ENCODE measurements at regions not wholly inside any gene's neighbourhood (a gene's known extent, or its start where the extent isn't known, plus 50 kb on each side); places are given as distances from the start of the nearest gene placed in this dataset.
A peak's percentile ranks its signal among the peaks of the same experiment; 100 is the strongest.

DNA sequence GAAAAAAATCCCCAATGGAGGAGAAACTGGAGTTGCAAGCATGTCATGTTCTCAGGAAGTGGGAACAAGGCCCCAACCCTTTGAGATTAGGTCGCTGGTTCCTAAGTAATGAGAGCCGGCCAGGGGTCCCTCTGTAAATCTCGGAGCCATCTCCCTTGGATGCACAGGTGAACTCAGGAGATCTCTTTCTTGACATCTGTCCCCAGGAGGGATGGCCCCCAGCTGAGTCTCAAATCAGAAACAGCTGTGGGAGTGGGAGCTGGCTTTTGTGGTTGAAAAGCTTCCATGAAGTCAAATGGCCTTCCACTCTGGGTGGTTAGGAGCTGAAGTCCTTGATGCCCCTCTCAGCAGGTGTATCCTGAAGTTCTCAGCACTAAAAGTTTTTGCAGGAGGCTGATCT is 257.1 kb downstream of the BMP7 start:
- no peak overlapping the region for H3K4me3 ChIP-seq (ENCODE audit: low read depth, low read length)
- no peak overlapping the region for H3K4me2 ChIP-seq (ENCODE audit: low read length)
- no peak overlapping the region for H3K4ac ChIP-seq (ENCODE audit: low read depth, low read length)
- no peak overlapping the region for H3K9ac ChIP-seq (ENCODE audit: low read length)
- no peak overlapping the region for H3K23ac ChIP-seq (ENCODE audit: low read length)
- H4K12ac ChIP-seq (ENCODE audit: low read depth, low read length), result no peak overlapping the region
- no peak overlapping the region for H3K14ac ChIP-seq (ENCODE audit: low read length)
- no peaks in the 10 kb centered on the region for H3K36me3 ChIP-seq (ENCODE audit: control insufficient read depth in 1 of 2, insufficient read depth in 2 of 2, low read length in 2 of 2)
- no peak overlapping the region for H4K91ac ChIP-seq (ENCODE audit: low read depth, low read length)
- H2AK5ac ChIP-seq (ENCODE audit: low read length), result no peak overlapping the region
- H2AFZ ChIP-seq (ENCODE audit: insufficient read depth, low read length, poor library complexity), result no peak overlapping the region
- no peak for DNase-seq
- H3K27ac ChIP-seq (ENCODE audit: low read depth, low read length), result no peak overlapping the region
- no peaks in the 10 kb centered on the region for H3K9me3 ChIP-seq (ENCODE audit: insufficient read depth, low read depth, low read length)
- no CpG with 5 or more reads among the region's 3 CpGs for WGBS (ENCODE audit: extremely low coverage, insufficient coverage, insufficient read length)
- peaks cover 2% of the 10 kb centered on the region for H3K79me2 ChIP-seq (ENCODE audit: control insufficient read depth, insufficient read depth, low read length, poor library complexity)
- H3K4me1 ChIP-seq (ENCODE audit: control insufficient read depth in 1 of 2, insufficient read depth in 2 of 2, low read length in 2 of 2), result peaks cover 22 to 24% of the 10 kb centered on the region in 2 experiments
- no peak overlapping the region for H2BK12ac ChIP-seq (ENCODE audit: low read length)
- no peak overlapping the region for H2BK120ac ChIP-seq (ENCODE audit: insufficient read depth, low read length, poor library complexity)
- H2BK5ac ChIP-seq (ENCODE audit: low read depth, low read length, poor library complexity), result no peak overlapping the region
- H3K79me1 ChIP-seq (ENCODE audit: low read length), result peaks cover 21% of the 10 kb centered on the region
- H3K27me3 ChIP-seq (ENCODE audit: insufficient read depth, low read length), result no peaks in the 10 kb centered on the region
- no peak overlapping the region for H4K8ac ChIP-seq (ENCODE audit: low read depth, low read length)
- H3K18ac ChIP-seq (ENCODE audit: low read length), result no peak overlapping the region

DNA sequence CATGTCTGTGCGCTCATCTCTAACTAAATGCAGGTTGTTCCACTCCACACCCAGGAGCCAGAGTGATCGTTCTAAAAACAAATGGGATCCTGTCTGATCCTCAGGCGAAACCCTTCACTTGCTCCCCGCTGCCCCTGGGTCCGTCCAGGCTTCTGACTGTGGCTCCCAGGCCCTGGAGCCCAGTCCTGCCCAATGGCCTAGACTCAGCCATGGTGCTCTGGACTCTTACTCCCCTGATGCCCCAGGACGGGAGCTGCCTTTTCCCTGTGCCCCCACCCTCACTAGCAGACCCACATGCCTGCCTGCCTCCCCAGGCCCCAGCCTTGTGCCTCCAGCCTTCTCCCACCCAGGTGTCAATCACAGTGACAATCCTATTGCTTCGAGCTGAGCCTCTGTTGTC is 256.7 kb downstream of the BMP7 start:
- peaks cover 2% of the 10 kb centered on the region for H3K79me2 ChIP-seq (ENCODE audit: control insufficient read depth, insufficient read depth, low read length, poor library complexity)
- H2BK12ac ChIP-seq (ENCODE audit: low read length), result peak overlapping the region; percentile 73
- no peak overlapping the region for H3K27ac ChIP-seq (ENCODE audit: low read depth, low read length)
- H3K36me3 ChIP-seq (ENCODE audit: control insufficient read depth in 1 of 2, insufficient read depth in 2 of 2, low read length in 2 of 2), result no peaks in the 10 kb centered on the region
- H2AFZ ChIP-seq (ENCODE audit: insufficient read depth, low read length, poor library complexity), result no peak overlapping the region
- H4K12ac ChIP-seq (ENCODE audit: low read depth, low read length), result no peak overlapping the region
- peaks cover 19% of the 10 kb centered on the region for H3K79me1 ChIP-seq (ENCODE audit: low read length)
- H2BK120ac ChIP-seq (ENCODE audit: insufficient read depth, low read length, poor library complexity), result peak overlapping the region; percentile 26
- H3K9ac ChIP-seq (ENCODE audit: low read length), result no peak overlapping the region
- H3K18ac ChIP-seq (ENCODE audit: low read length), result peak overlapping the region; percentile 80
- no peak overlapping the region for H2BK5ac ChIP-seq (ENCODE audit: low read depth, low read length, poor library complexity)
- H3K4ac ChIP-seq (ENCODE audit: low read depth, low read length), result no peak overlapping the region
- peak overlapping the region; percentile 93 for H2AK5ac ChIP-seq (ENCODE audit: low read length)
- no CpG with 5 or more reads among the region's 7 CpGs for WGBS (ENCODE audit: extremely low coverage, insufficient coverage, insufficient read length)
- DNase-seq, result no peak
- no peaks in the 10 kb centered on the region for H3K27me3 ChIP-seq (ENCODE audit: insufficient read depth, low read length)
- H3K9me3 ChIP-seq (ENCODE audit: insufficient read depth, low read depth, low read length), result no peaks in the 10 kb centered on the region
- H3K4me3 ChIP-seq (ENCODE audit: low read depth, low read length), result no peak overlapping the region
- no peak overlapping the region for H4K8ac ChIP-seq (ENCODE audit: low read depth, low read length)
- H3K4me2 ChIP-seq (ENCODE audit: low read length), result no peak overlapping the region
- H4K91ac ChIP-seq (ENCODE audit: low read depth, low read length), result peak overlapping the region; percentile 58
- peak overlapping the region; percentile 32 for H3K14ac ChIP-seq (ENCODE audit: low read length)
- peaks cover 20 to 22% of the 10 kb centered on the region in 2 experiments for H3K4me1 ChIP-seq (ENCODE audit: control insufficient read depth in 1 of 2, insufficient read depth in 2 of 2, low read length in 2 of 2)
- no peak overlapping the region for H3K23ac ChIP-seq (ENCODE audit: low read length)

DNA sequence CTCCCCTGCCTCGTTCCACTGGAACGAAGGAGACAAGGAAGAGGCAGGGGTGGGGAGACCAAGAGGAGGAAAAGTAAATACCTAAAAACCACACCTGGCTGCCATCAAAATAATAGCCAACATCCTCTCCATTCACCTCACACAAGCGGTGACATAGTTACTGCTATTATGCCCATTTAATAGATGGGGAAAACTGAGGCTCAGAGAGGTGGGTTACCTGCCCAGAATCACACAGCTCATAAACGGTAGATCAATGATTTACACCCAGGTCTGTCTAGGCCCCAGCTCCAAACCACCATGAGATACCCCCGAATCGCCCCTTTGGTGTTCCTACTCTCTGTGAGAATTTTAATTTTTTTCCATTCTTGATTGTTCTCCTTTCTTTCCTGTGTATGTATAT is 253.8 kb downstream of the BMP7 start:
- WGBS (ENCODE audit: extremely low coverage, insufficient coverage, insufficient read length), result no CpG with 5 or more reads among the region's 6 CpGs
- H3K27me3 ChIP-seq (ENCODE audit: insufficient read depth, low read length), result peaks cover 2% of the 10 kb centered on the region

DNA sequence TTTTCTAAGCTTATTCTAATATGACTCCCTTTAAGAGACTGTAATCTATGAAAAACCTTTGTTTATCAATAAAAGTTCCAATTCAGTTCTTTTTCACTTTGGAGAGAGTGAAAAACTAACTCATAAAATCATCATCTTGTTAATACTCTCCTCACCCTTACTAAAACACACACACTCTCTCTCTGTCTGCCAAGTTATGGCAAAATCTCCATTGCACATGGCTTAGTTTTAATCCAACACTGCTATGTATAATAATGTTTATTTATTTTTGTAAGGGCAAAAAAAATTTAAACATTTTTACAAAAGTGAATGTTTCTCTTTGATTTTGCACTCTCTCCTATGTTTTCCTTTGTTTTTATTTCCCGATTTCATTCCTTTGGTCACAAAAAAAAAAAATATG is 253.2 kb downstream of the BMP7 start:
- no peak overlapping the region for H3K18ac ChIP-seq (ENCODE audit: low read length)
- no peak overlapping the region for H3K4me2 ChIP-seq (ENCODE audit: low read length)
- H2BK12ac ChIP-seq (ENCODE audit: low read length), result no peak overlapping the region
- no peak overlapping the region for H3K14ac ChIP-seq (ENCODE audit: low read length)
- no peak overlapping the region for H4K12ac ChIP-seq (ENCODE audit: low read depth, low read length)
- no peak overlapping the region for H3K9ac ChIP-seq (ENCODE audit: low read length)
- no peak overlapping the region for H2BK5ac ChIP-seq (ENCODE audit: low read depth, low read length, poor library complexity)
- peaks cover 6% of the 10 kb centered on the region for H3K79me1 ChIP-seq (ENCODE audit: low read length)
- no peak overlapping the region for H4K91ac ChIP-seq (ENCODE audit: low read depth, low read length)
- H3K4ac ChIP-seq (ENCODE audit: low read depth, low read length), result no peak overlapping the region
- no peaks in the 10 kb centered on the region for H3K9me3 ChIP-seq (ENCODE audit: insufficient read depth, low read depth, low read length)
- H2AK5ac ChIP-seq (ENCODE audit: low read length), result no peak overlapping the region
- DNase-seq, result no peak
- no peak overlapping the region for H4K8ac ChIP-seq (ENCODE audit: low read depth, low read length)
- no peak overlapping the region for H2AFZ ChIP-seq (ENCODE audit: insufficient read depth, low read length, poor library complexity)
- H3K4me1 ChIP-seq (ENCODE audit: control insufficient read depth in 1 of 2, insufficient read depth in 2 of 2, low read length in 2 of 2), result peaks cover 9 to 10% of the 10 kb centered on the region in 2 experiments
- no peak overlapping the region for H3K4me3 ChIP-seq (ENCODE audit: low read depth, low read length)
- H3K27ac ChIP-seq (ENCODE audit: low read depth, low read length), result no peak overlapping the region
- no peaks in the 10 kb centered on the region for H3K36me3 ChIP-seq (ENCODE audit: control insufficient read depth in 1 of 2, insufficient read depth in 2 of 2, low read length in 2 of 2)
- peaks cover 2% of the 10 kb centered on the region for H3K27me3 ChIP-seq (ENCODE audit: insufficient read depth, low read length)
- no CpG with 5 or more reads among the region's 1 CpG for WGBS (ENCODE audit: extremely low coverage, insufficient coverage, insufficient read length)
- H2BK120ac ChIP-seq (ENCODE audit: insufficient read depth, low read length, poor library complexity), result no peak overlapping the region
- H3K23ac ChIP-seq (ENCODE audit: low read length), result no peak overlapping the region
- H3K79me2 ChIP-seq (ENCODE audit: control insufficient read depth, insufficient read depth, low read length, poor library complexity), result peaks cover 2% of the 10 kb centered on the region

More for the DNA sequence above, 253.8 kb downstream of the BMP7 start:
- Histone ChIP-seq H3K4me3 (ENCODE audit: low read depth, low read length) (no peak overlapping the region), H3K4me2 (ENCODE audit: low read length) (no peak overlapping the region), H3K36me3 (ENCODE audit: control insufficient read depth in 1 of 2, insufficient read depth in 2 of 2, low read length in 2 of 2) (no peaks in the 10 kb centered on the region), H3K9me3 (ENCODE audit: insufficient read depth, low read depth, low read length) (no peaks in the 10 kb centered on the region), H3K4ac (ENCODE audit: low read depth, low read length) (no peak overlapping the region), H4K8ac (ENCODE audit: low read depth, low read length) (no peak overlapping the region), H3K9ac (ENCODE audit: low read length) (no peak overlapping the region), H3K23ac (ENCODE audit: low read length) (no peak overlapping the region), H2BK12ac (ENCODE audit: low read length) (no peak overlapping the region), H3K4me1 (ENCODE audit: control insufficient read depth in 1 of 2, insufficient read depth in 2 of 2, low read length in 2 of 2) (peaks cover 9 to 10% of the 10 kb centered on the region in 2 experiments), H4K91ac (ENCODE audit: low read depth, low read length) (no peak overlapping the region), H2AK5ac (ENCODE audit: low read length) (no peak overlapping the region), H2AFZ (ENCODE audit: insufficient read depth, low read length, poor library complexity) (no peak overlapping the region), H3K14ac (ENCODE audit: low read length) (no peak overlapping the region), H3K79me1 (ENCODE audit: low read length) (peaks cover 6% of the 10 kb centered on the region), H3K18ac (ENCODE audit: low read length) (no peak overlapping the region), H4K12ac (ENCODE audit: low read depth, low read length) (no peak overlapping the region), H2BK120ac (ENCODE audit: insufficient read depth, low read length, poor library complexity) (no peak overlapping the region), H2BK5ac (ENCODE audit: low read depth, low read length, poor library complexity) (no peak overlapping the region), H3K79me2 (ENCODE audit: control insufficient read depth, insufficient read depth, low read length, poor library complexity) (peaks cover 2% of the 10 kb centered on the region), H3K27ac (ENCODE audit: low read depth, low read length) (no peak overlapping the region)
- DNase-seq, result no peak
